ENCODE measurements at regions not wholly inside any gene's neighbourhood (a gene's known extent, or its start where the extent isn't known, plus 50 kb on each side); places are given as distances from the start of the nearest gene placed in this dataset.
"Not testable (repeated sequence)": the region's sequence is repeated elsewhere in the genome, so short reads cannot be mapped to it uniquely, and the experiment has no call there.

DNA sequence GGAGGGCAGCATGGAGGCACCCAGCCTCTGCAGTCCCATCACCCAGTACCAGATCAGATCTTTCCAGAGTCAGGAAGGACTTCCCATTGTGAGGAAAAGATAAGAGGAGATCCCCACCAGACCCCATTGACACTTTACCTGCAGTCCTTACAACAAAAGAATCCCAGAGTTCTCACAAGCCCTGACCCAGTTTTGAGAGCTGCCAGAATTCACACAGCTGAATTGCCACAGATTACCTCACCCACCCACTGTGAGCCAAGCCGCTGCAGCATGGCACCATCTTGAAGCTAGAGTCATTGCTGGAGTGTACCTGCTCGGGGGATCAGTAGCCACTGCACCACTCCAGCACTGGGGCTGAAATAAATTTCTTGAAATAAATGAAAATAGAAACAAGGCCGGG, 91.8 kb upstream of the UBASH3B start:
- Mint-ChIP-seq H3K36me3 (no peaks in the 10 kb centered on the region), H3K27me3 (peaks cover 24 to 40% of the 10 kb centered on the region in 2 donors), H3K4me3 (no peak overlapping the region), H3K27ac (no peak overlapping the region), H3K9me3 (no peaks in the 10 kb centered on the region), H3K4me1 (no peaks in the 10 kb centered on the region)
- no peak for ATAC-seq (replicated peaks)
- no peak for DNase-seq

DNA sequence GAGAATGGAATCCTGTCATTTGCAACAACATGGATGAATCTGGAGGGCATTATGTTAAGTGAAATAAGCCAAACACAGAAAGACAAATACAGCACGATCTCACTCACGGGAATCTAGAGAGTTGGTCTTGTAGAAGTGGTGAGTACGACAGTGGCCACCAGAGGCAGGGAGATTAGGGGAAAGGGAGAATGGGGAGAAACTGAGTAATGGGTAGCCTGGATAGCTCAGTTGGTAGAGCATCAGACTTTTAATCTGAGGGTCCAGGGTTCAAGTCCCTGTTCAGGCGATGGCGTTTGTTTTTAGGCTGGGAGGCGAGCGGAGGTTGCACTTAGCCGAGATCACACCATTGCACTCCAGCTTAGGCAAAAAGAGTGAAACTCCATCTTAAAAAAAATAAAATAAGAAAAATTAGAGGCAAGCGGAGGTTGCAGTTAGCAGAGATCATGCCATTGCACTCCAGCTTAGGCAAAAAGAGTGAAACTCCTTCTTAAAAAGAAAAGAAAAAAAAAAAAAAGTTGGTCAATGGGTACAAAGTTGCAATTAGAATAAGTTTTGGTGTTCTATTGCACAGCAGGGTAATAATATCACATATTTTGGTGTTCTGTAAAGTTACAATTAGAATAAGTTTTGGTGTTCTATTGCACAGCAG, 95.7 kb upstream of the UBASH3B start:
- Mint-ChIP-seq H3K9me3 (no peaks in the 10 kb centered on the region), H3K4me1 (no peaks in the 10 kb centered on the region), H3K4me3 (no peak overlapping the region), H3K27me3 (peaks cover 21 to 36% of the 10 kb centered on the region in 2 donors), H3K27ac (no peak overlapping the region), H3K36me3 (no peaks in the 10 kb centered on the region)
- no peak for ATAC-seq (replicated peaks)
- no peak for DNase-seq

GRCh38 chr11:122559218-122559617, 96.3 kb upstream of the UBASH3B start:
- H3K36me3 Mint-ChIP-seq; DNase-seq; H3K9me3 Mint-ChIP-seq; ATAC-seq (replicated peaks); H3K4me3 Mint-ChIP-seq; H3K4me1 Mint-ChIP-seq; H3K27ac Mint-ChIP-seq: not testable (repeated sequence)
- peaks cover 21 to 34% of the 10 kb centered on the region in 2 donors for H3K27me3 Mint-ChIP-seq

GRCh38 chr11:122557163-122557562, 98.4 kb upstream of the UBASH3B start:
- H3K27ac Mint-ChIP-seq; DNase-seq; ATAC-seq (replicated peaks); H3K9me3 Mint-ChIP-seq; H3K4me3 Mint-ChIP-seq; H3K36me3 Mint-ChIP-seq; H3K4me1 Mint-ChIP-seq: not testable (repeated sequence)
- H3K27me3 Mint-ChIP-seq: peaks cover 6 to 22% of the 10 kb centered on the region in 2 donors

GRCh38 chr11:122556605-122557004, 98.9 kb upstream of the UBASH3B start:
- no peaks in the 10 kb centered on the region for H3K36me3 Mint-ChIP-seq
- DNase-seq (no peak), ATAC-seq (replicated peaks) (peak in 1 of 2 donors; percentile 57)
- peaks cover 6 to 22% of the 10 kb centered on the region in 2 donors for H3K27me3 Mint-ChIP-seq
- H3K4me3 Mint-ChIP-seq: no peak overlapping the region
- no peaks in the 10 kb centered on the region for H3K4me1 Mint-ChIP-seq
- no peaks in the 10 kb centered on the region for H3K9me3 Mint-ChIP-seq
- no peak overlapping the region for H3K27ac Mint-ChIP-seq

DNA sequence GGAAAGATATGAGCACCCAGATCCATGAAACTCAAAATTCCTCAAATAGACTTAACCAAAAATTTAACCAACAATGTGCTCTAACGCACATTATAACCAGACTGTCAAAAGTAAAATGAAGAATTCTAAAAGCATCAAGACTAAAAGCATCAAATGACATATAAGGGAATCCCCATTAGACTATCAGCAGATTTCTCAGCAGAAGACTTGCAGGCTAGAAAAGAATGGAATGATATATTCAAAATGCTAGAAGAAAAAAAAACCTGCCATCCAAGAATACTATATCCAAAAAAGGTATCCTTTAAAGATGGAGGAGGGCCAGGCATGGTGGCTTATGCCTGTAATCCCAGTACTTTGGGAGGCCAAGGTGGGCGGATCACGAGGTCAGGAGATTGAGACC, 117.5 kb upstream of the UBASH3B start:
- H3K4me3 Mint-ChIP-seq: no peak overlapping the region
- H3K36me3 Mint-ChIP-seq: no peaks in the 10 kb centered on the region
- H3K4me1 Mint-ChIP-seq: no peaks in the 10 kb centered on the region
- DNase-seq: no peak
- no peak overlapping the region for H3K27ac Mint-ChIP-seq
- H3K9me3 Mint-ChIP-seq: peaks cover 33 to 35% of the 10 kb centered on the region in 2 donors
- no peak for ATAC-seq (replicated peaks)
- H3K27me3 Mint-ChIP-seq: no peaks in the 10 kb centered on the region

DNA sequence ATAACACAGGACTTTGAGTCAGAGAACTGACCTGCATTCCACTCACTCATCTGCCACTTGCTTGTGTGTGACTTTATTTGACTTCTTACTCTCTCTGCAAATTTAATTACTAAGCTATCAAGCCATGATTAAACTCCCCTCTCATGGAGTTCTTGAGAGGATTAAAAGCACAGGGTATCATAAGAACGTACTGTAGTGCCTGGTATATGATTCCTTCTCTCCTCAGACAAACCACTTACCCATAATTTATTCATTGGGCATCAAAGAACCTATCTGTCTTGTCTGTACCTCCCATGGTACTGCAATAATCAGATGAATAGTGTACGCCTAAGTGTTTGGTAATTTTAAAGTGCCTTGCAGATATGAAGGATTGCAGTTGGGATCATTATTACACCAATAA, 130.6 kb upstream of the UBASH3B start:
- Mint-ChIP-seq H3K9me3 (peaks cover 4 to 5% of the 10 kb centered on the region in 2 donors), H3K27ac (no peak overlapping the region), H3K4me3 (no peak overlapping the region), H3K36me3 (no peaks in the 10 kb centered on the region), H3K4me1 (no peaks in the 10 kb centered on the region), H3K27me3 (peaks cover 29 to 32% of the 10 kb centered on the region in 2 donors)
- ATAC-seq (replicated peaks): no peak
- DNase-seq: no peak

- H3K4me3 Mint-ChIP-seq: no peak overlapping the region
Observed at GRCh38 chr11:122523846-122524805, 131.4 kb upstream of the UBASH3B start.

DNA sequence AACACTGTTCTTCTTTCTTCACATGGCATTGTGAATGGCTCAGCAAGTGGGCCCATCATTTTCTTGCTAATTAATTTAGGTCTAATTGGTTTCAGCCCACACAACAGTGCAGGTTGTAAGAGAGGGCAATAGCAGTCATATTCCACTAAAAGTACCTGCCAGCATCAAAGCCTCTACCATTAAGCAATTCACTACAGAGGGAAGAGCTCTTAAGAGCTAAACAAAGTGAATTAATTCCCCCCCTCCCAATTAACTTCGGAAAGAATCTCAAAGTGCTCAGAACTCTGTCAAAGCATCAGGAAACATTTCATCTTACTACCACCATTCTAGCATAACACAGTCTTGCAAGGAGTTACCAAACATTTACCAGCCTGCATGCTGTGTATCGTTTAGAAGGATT, 133.9 kb upstream of the UBASH3B start:
- H3K27ac Mint-ChIP-seq: no peak overlapping the region
- peaks cover 0 to 1% of the 10 kb centered on the region in 2 donors for H3K9me3 Mint-ChIP-seq
- peaks cover 14 to 18% of the 10 kb centered on the region in 2 donors for H3K27me3 Mint-ChIP-seq
- no peaks in the 10 kb centered on the region for H3K4me1 Mint-ChIP-seq
- H3K4me3 Mint-ChIP-seq: no peak overlapping the region
- DNase-seq (no peak), ATAC-seq (replicated peaks) (no peak)
- H3K36me3 Mint-ChIP-seq: no peaks in the 10 kb centered on the region

More at GRCh38 chr11:122523846-122524805, 131.4 kb upstream of the UBASH3B start:
- no peak for DNase-seq
- Mint-ChIP-seq H3K9me3 (peaks cover 4 to 5% of the 10 kb centered on the region in 2 donors), H3K4me1 (no peaks in the 10 kb centered on the region), H3K27me3 (peaks cover 27 to 31% of the 10 kb centered on the region in 2 donors), H3K36me3 (no peaks in the 10 kb centered on the region), H3K27ac (no peak overlapping the region)
- no peak for ATAC-seq (replicated peaks)

GRCh38 chr11:122517403-122518379, 137.8 kb upstream of the UBASH3B start:
- Mint-ChIP-seq H3K27me3 (peaks cover 5 to 8% of the 10 kb centered on the region in 2 donors), H3K4me3 (no peak overlapping the region), H3K27ac (no peak overlapping the region), H3K36me3 (no peaks in the 10 kb centered on the region), H3K9me3 (no peaks in the 10 kb centered on the region), H3K4me1 (no peaks in the 10 kb centered on the region)
- DNase-seq (no peak), ATAC-seq (replicated peaks) (no peak)

GRCh38 chr11:122516686-122517085, 138.8 kb upstream of the UBASH3B start:
- H3K27me3 Mint-ChIP-seq: peaks cover 4 to 8% of the 10 kb centered on the region in 2 donors
- H3K9me3 Mint-ChIP-seq: no peaks in the 10 kb centered on the region
- H3K4me3 Mint-ChIP-seq: no peak overlapping the region
- DNase-seq: no peak
- H3K36me3 Mint-ChIP-seq: no peaks in the 10 kb centered on the region
- no peaks in the 10 kb centered on the region for H3K4me1 Mint-ChIP-seq
- no peak overlapping the region for H3K27ac Mint-ChIP-seq
- ATAC-seq (replicated peaks): no peak

DNA sequence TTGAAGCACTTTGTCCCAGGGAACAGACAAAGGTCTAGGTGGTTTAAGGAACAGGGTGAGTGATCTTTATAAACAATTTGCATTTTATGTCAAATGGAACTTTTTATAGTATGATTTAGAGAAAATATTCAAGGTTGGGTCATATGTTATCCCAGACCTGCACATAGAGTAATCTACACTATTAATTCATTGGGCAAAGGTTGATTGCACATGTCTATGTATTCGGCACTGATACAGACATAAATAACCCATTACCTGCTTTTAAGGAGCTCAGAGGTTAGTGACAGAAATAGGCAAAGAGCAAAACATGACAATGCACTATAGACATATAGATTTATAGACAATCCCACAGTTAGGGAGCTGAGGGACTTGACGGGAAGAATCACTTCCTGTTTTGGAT, 141.5 kb upstream of the UBASH3B start:
- no peak for DNase-seq
- no peaks in the 10 kb centered on the region for H3K4me1 Mint-ChIP-seq
- no peaks in the 10 kb centered on the region for H3K36me3 Mint-ChIP-seq
- ATAC-seq (replicated peaks): no peak
- no peak overlapping the region for H3K4me3 Mint-ChIP-seq
- H3K9me3 Mint-ChIP-seq: no peaks in the 10 kb centered on the region
- no peak overlapping the region for H3K27ac Mint-ChIP-seq
- H3K27me3 Mint-ChIP-seq: no peaks in the 10 kb centered on the region

GRCh38 chr11:122513328-122513727, 142.2 kb upstream of the UBASH3B start:
- Mint-ChIP-seq H3K4me1 (no peaks in the 10 kb centered on the region), H3K27ac (no peak overlapping the region), H3K9me3 (no peaks in the 10 kb centered on the region), H3K36me3 (no peaks in the 10 kb centered on the region), H3K4me3 (no peak overlapping the region), H3K27me3 (no peaks in the 10 kb centered on the region)
- no peak for DNase-seq
- no peak for ATAC-seq (replicated peaks)

DNA sequence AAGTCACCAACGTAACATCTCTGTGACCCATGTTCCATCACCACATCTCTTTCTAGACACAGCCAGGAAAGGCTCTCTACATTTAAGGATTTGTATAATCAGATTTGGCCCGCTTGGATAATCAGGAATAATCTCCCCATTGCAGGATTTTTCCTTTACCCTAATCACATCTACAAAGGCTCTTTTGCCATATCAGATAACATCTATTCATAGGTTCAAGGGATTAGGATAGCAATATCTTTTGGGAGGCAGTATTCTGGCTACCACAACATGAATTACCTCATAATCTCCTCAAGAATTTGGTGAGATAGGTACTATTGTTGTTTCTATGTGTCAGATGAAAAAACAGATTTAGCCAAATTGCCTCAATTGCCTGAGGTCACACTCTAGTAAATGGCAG, 142.8 kb upstream of the UBASH3B start:
- Mint-ChIP-seq H3K4me3 (no peak overlapping the region), H3K4me1 (no peaks in the 10 kb centered on the region), H3K27me3 (peaks cover under 1% of the 10 kb centered on the region in 2 donors), H3K9me3 (no peaks in the 10 kb centered on the region), H3K36me3 (no peaks in the 10 kb centered on the region), H3K27ac (no peak overlapping the region)
- ATAC-seq (replicated peaks) (no peak), DNase-seq (no peak)

Data from stimulated activated naive B cell treated with anti-CD40 and anti-IgM and Interleukin-4, amounts not matched to agents 10 μg/mL and 1 μg/mL and 100 μg/mL, for 72 hours (primary cell).